IMR-90 (cell line): ENCODE measurements at regions not wholly inside any gene's neighbourhood (a gene's known extent, or its start where the extent isn't known, plus 50 kb on each side); places are given as distances from the start of the nearest gene placed in this dataset.

Experiments used
- ATAC-seq: fragments of 200-7000 bp; cut with Tn5 transposase; 2 replicates; pipeline ENCODE4 v1.9.1; 2020; ENCODE audit warnings: low read depth, mild to moderate bottlenecking, moderate library complexity
- BruUV-seq: library from RNA; stranded (reverse); fragments of 400-500 nt; replicated peaks from 2 replicates; lab custom pipeline; 2021; lab: Mats Ljungman, UMichigan
- CTCF ChIA-PET: fragments of 300-600 bp; formaldehyde crosslinking; extraction: SDS; loops from one replicate; lab custom pipeline; 2021; ENCODE audit warnings: antibody characterized with exemption; lab: Yijun Ruan, JAX
- POLR2A ChIA-PET: fragments of 300-600 bp; sonication (Branson Sonifier 250); formaldehyde crosslinking; loops from one replicate; lab custom pipeline; 2022; ENCODE audit warnings: antibody characterized with exemption; ENCODE audit not compliant: unreplicated experiment; lab: Charles Lee
- DNase-seq: peaks from one replicate; pipeline ENCODE4 v3.0.0; 2013
- H2AFZ ChIP-seq: replicated peaks from 2 replicates; pipeline ENCODE3; 2013; ENCODE audit warnings: low read length, mild to moderate bottlenecking; ENCODE audit not compliant: poor library complexity
- H2AK5ac ChIP-seq: 2 replicates; pipeline ENCODE4 v1.6.1; 2013; ENCODE audit warnings: low read depth, low read length, inconsistent platforms
- H2AK9ac ChIP-seq: replicated peaks from 2 replicates; pipeline ENCODE3; 2013; ENCODE audit warnings: mild to moderate bottlenecking, low read depth, low read length, moderate library complexity; ENCODE audit not compliant: poor library complexity
- H2BK120ac ChIP-seq: 2 replicates; pipeline ENCODE4 v1.6.1; 2013; ENCODE audit warnings: low read depth, low read length, inconsistent platforms
- H2BK15ac ChIP-seq: 3 replicates; pipeline ENCODE4 v1.6.1; 2013; ENCODE audit warnings: low read depth, low read length, inconsistent platforms
- H2BK20ac ChIP-seq: 2 replicates; pipeline ENCODE4 v1.6.1; 2013; ENCODE audit warnings: low read depth, mild to moderate bottlenecking, inconsistent platforms, low read length, moderate library complexity
- H2BK5ac ChIP-seq: 2 replicates; pipeline ENCODE4 v1.6.1; 2013; ENCODE audit warnings: mild to moderate bottlenecking, low read depth, low read length, inconsistent platforms; ENCODE audit not compliant: poor library complexity, severe bottlenecking
- H3K14ac ChIP-seq: replicated peaks from 2 replicates; pipeline ENCODE4 v1.6.1; 2013; ENCODE audit warnings: low read depth, low read length, inconsistent platforms
- H3K18ac ChIP-seq: 2 replicates; pipeline ENCODE4 v1.6.1; 2013; ENCODE audit warnings: low read depth, low read length, control low read depth
- H3K23ac ChIP-seq: 2 replicates; pipeline ENCODE4 v1.6.1; 2013; ENCODE audit warnings: low read depth, low read length, inconsistent platforms
- H3K27ac ChIP-seq: 2 replicates; pipeline ENCODE4 v1.5.1; 2013; ENCODE audit warnings: mild to moderate bottlenecking, control low read depth, low read length; ENCODE audit not compliant: insufficient read depth
- H3K27me3 ChIP-seq: 2 replicates; pipeline ENCODE4 v1.6.1; 2013; ENCODE audit warnings: low read length; ENCODE audit not compliant: control insufficient read depth, insufficient read depth
- H3K36me3 ChIP-seq: 2 replicates; pipeline ENCODE4 v1.6.1; 2013; ENCODE audit warnings: low read length, mixed read lengths; ENCODE audit not compliant: control insufficient read depth, insufficient read depth
- H3K4ac ChIP-seq: 2 replicates; pipeline ENCODE4 v1.6.1; 2013; ENCODE audit warnings: low read depth, low read length, inconsistent platforms
- H3K4me1 ChIP-seq: 2 replicates; pipeline ENCODE4 v1.6.1; 2013; ENCODE audit warnings: low read length, mixed read lengths; ENCODE audit not compliant: control insufficient read depth, insufficient read depth
- H3K4me2 ChIP-seq: 2 replicates; pipeline ENCODE4 v1.6.1; 2013; ENCODE audit warnings: low read depth, mild to moderate bottlenecking, control low read depth, low read length, moderate library complexity
- H3K4me3 ChIP-seq: 2 replicates; pipeline ENCODE4 v1.5.1; 2013; ENCODE audit warnings: low read depth, mild to moderate bottlenecking, control low read depth, low read length, moderate library complexity; ENCODE audit not compliant: insufficient read depth
- H3K56ac ChIP-seq: 2 replicates; pipeline ENCODE4 v1.6.1; 2013; ENCODE audit warnings: low read length, inconsistent platforms; ENCODE audit not compliant: insufficient read depth; ENCODE audit errors: extremely low read depth
- H3K79me1 ChIP-seq, 2 experiments: 2 replicates each; pipeline ENCODE4 v1.6.1; 2013; ENCODE audit warnings: low read length in 2 of 2, inconsistent platforms in 1 of 2, low read depth in 1 of 2
- H3K9ac ChIP-seq: 2 replicates; pipeline ENCODE4 v1.6.1; 2013; ENCODE audit warnings: low read depth, low read length, control low read depth
- H3K9me1 ChIP-seq: 2 replicates; pipeline ENCODE4 v1.6.1; 2013; ENCODE audit warnings: low read length, inconsistent platforms; ENCODE audit not compliant: insufficient read depth
- H3K9me3 ChIP-seq: 2 replicates; pipeline ENCODE4 v1.6.1; 2013; ENCODE audit warnings: low read length; ENCODE audit not compliant: control insufficient read depth, insufficient read depth
- H4K20me1 ChIP-seq: 2 replicates; pipeline ENCODE4 v1.6.1; 2013; ENCODE audit warnings: low read length, inconsistent platforms; ENCODE audit not compliant: insufficient read depth
- H4K5ac ChIP-seq: 2 replicates; pipeline ENCODE4 v1.6.1; 2013; ENCODE audit warnings: mild to moderate bottlenecking, low read depth, low read length, control low read depth
- H4K8ac ChIP-seq, 2 experiments: 2 replicates each; pipeline ENCODE4 v1.6.1; 2013; ENCODE audit warnings: low read depth in 2 of 2, low read length in 2 of 2, control low read depth in 1 of 2, inconsistent platforms in 1 of 2
- H4K91ac ChIP-seq: 2 replicates; pipeline ENCODE4 v1.6.1; 2013; ENCODE audit warnings: low read depth, low read length, inconsistent platforms; ENCODE audit not compliant: insufficient read depth
- BHLHE40 ChIP-seq: fragments of 150-350 bp; IDR thresholded peaks from 2 replicates; pipeline ENCODE4 v1.6.1; 2016; ENCODE audit warnings: mild to moderate bottlenecking, low read depth, low read length
- CEBPB ChIP-seq: IDR thresholded peaks from 2 replicates; pipeline ENCODE4 v1.6.1; 2012; ENCODE audit warnings: low read depth, low read length, improper control_type of control experiment
- CHD1 ChIP-seq: IDR thresholded peaks from 2 replicates; pipeline ENCODE4 v1.6.1; 2012; ENCODE audit warnings: low read depth, low read length, improper control_type of control experiment
- FOS ChIP-seq: fragments of 150-350 bp; IDR thresholded peaks from 2 replicates; pipeline ENCODE4 v1.6.1; 2016; ENCODE audit warnings: low read depth, low read length
- MAFK ChIP-seq: IDR thresholded peaks from 2 replicates; pipeline ENCODE4 v1.6.1; 2012; ENCODE audit warnings: low read depth, low read length, improper control_type of control experiment
- MAZ ChIP-seq: IDR thresholded peaks from 2 replicates; pipeline ENCODE4 v1.6.1; 2012; ENCODE audit warnings: low read depth, mild to moderate bottlenecking, low read length, improper control_type of control experiment, moderate library complexity, borderline replicate concordance
- MXI1 ChIP-seq: IDR thresholded peaks from 2 replicates; pipeline ENCODE4 v1.6.1; 2012; ENCODE audit warnings: low read depth, mild to moderate bottlenecking, low read length, moderate library complexity, borderline replicate concordance
- NFE2L2 ChIP-seq: fragments of 150-350 bp; IDR thresholded peaks from 2 replicates; pipeline ENCODE4 v1.6.1; 2016; ENCODE audit warnings: low read depth, mild to moderate bottlenecking, low read length
- POLR2A ChIP-seq: IDR thresholded peaks from 2 replicates; pipeline ENCODE4 v1.6.1; 2012; ENCODE audit warnings: mild to moderate bottlenecking, low read depth, low read length
- RCOR1 ChIP-seq: IDR thresholded peaks from 2 replicates; pipeline ENCODE4 v1.6.1; 2012; ENCODE audit warnings: mild to moderate bottlenecking, low read length, improper control_type of control experiment; ENCODE audit not compliant: insufficient replicate concordance
- RFX5 ChIP-seq: IDR thresholded peaks from 2 replicates; pipeline ENCODE4 v1.8.0; 2012; ENCODE audit warnings: low read depth, mild to moderate bottlenecking, low read length, moderate library complexity
- SMC3 ChIP-seq: fragments of 150-350 bp; IDR thresholded peaks from 2 replicates; pipeline ENCODE4 v1.6.1; 2016; ENCODE audit warnings: low read depth, mild to moderate bottlenecking, antibody characterized with exemption, low read length, moderate library complexity
- WGBS, 2 experiments: methylation state at CpG; one replicate each; pipeline versions ENCODE4 v1.1.5 to v1.1.7; 2013; ENCODE audit warnings: missing lambda C conversion rate in 2 of 2; ENCODE audit not compliant: insufficient read length in 1 of 2; ENCODE audit errors: extremely low coverage in 2 of 2; 5-methylcytosine and 5-hydroxymethylcytosine counted together
- dilution Hi-C: fragments of 300-500 bp; cut with HindIII; formaldehyde crosslinking; loops from one replicate; pipeline ENCODE4 v1.14.3; 2018; ENCODE audit warnings: low sequenced_read_pairs; ENCODE audit not compliant: unreplicated experiment
- in situ Hi-C: fragments of 300-500 bp; cut with MboI; formaldehyde crosslinking; loops from 3 replicates; pipeline ENCODE4 v1.14.3; 2019; ENCODE audit warnings: low sequenced_read_pairs, inconsistent platforms, mixed read lengths
- intact Hi-C: fragments of 100-400 bp; cut with micrococcal nuclease; formaldehyde crosslinking; loops from 2 replicates; pipeline ENCODE4 v1.10.0; 2022
- TF ChIP-seq, protein P1 (sequence below): fragments of 150-350 bp; IDR thresholded peaks from 2 replicates; pipeline ENCODE4 v1.6.1; 2017; ENCODE audit warnings: mild to moderate bottlenecking, antibody characterized with exemption, low read length, low read depth
- TF ChIP-seq, protein P2 (sequence below): conservative IDR thresholded peaks from 2 replicates; pipeline ENCODE4 v1.5.1; 2012; ENCODE audit warnings: mild to moderate bottlenecking, low read depth, low read length, improper control_type of control experiment
- TF ChIP-seq, protein P3 (sequence below): fragments of 150-350 bp; IDR thresholded peaks from 2 replicates; pipeline ENCODE4 v1.6.1; 2016; ENCODE audit warnings: low read depth, mild to moderate bottlenecking, low read length, moderate library complexity, borderline replicate concordance

DNA sequence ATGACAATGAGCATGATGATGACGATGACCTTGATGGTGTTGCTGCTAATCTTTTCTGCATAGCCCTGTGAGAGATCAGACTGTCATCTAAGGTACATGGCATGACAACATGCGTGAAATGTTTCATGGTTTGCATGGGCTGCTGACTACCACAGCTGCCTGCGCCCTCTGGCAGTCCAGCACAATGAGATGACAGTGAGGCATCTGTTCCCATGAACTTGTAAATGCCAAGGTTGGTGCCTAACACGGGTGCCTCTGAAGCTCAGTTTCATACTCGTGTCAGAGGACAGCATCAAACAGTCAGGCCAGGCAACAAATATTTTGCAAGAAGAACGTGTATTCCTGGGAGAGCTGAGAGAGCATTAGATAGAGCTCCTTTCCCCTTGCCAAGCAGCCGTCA lies 122.0 kb upstream of the PRKCQ start:
- H2BK5ac ChIP-seq: no peak overlapping the region
- BruUV-seq: no TSS peak
- WGBS, 2 experiments: 66% methylated on average over 4 of the region's 7 CpGs; no CpG with 5 or more reads in 1 of the 2 experiments
- H4K91ac ChIP-seq: no peak overlapping the region
- H3K79me1 ChIP-seq: no peaks in the 10 kb centered on the region
- no peak overlapping the region for H2AFZ ChIP-seq
- H3K4me1 ChIP-seq: peaks cover 8% of the 10 kb centered on the region
- ChIA-PET POLR2A (no interaction called here), CTCF (no interaction called here)
- no peaks in the 10 kb centered on the region for H3K9me3 ChIP-seq
- no peak overlapping the region for H3K4me3 ChIP-seq
- DNase-seq (no peak), ATAC-seq (no peak)
- H3K56ac ChIP-seq: no peak overlapping the region
- H3K23ac ChIP-seq: no peak overlapping the region
- H3K9me1 ChIP-seq: peaks cover 2% of the 10 kb centered on the region; the same call in 1 of the 2 replicates
- no peak overlapping the region for H4K8ac ChIP-seq
- no peak overlapping the region for H2AK9ac ChIP-seq
- H4K5ac ChIP-seq: no peak overlapping the region
- no peak overlapping the region for H2BK120ac ChIP-seq
- no peak overlapping the region for H2BK15ac ChIP-seq
- no peak overlapping the region for H3K4me2 ChIP-seq
- dilution Hi-C loops (no loop called here), in situ Hi-C loops (no loop called here), intact Hi-C loops (no loop called here)
- H3K14ac ChIP-seq: no peak overlapping the region
- H3K9ac ChIP-seq: no peak overlapping the region
- H3K18ac ChIP-seq: no peak overlapping the region
- no peaks in the 10 kb centered on the region; the same call in 1 of the 2 replicates for H3K27me3 ChIP-seq
- no peak overlapping the region for H2BK20ac ChIP-seq
- no peaks in the 10 kb centered on the region for H4K20me1 ChIP-seq
- H3K36me3 ChIP-seq: no peaks in the 10 kb centered on the region
- H3K27ac ChIP-seq: no peak overlapping the region
- H2AK5ac ChIP-seq: no peak overlapping the region
- TF ChIP-seq, protein P1, sequence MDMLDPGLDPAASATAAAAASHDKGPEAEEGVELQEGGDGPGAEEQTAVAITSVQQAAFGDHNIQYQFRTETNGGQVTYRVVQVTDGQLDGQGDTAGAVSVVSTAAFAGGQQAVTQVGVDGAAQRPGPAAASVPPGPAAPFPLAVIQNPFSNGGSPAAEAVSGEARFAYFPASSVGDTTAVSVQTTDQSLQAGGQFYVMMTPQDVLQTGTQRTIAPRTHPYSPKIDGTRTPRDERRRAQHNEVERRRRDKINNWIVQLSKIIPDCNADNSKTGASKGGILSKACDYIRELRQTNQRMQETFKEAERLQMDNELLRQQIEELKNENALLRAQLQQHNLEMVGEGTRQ: no peak
- TF ChIP-seq RCOR1: no peak
- TF ChIP-seq, protein P2, sequence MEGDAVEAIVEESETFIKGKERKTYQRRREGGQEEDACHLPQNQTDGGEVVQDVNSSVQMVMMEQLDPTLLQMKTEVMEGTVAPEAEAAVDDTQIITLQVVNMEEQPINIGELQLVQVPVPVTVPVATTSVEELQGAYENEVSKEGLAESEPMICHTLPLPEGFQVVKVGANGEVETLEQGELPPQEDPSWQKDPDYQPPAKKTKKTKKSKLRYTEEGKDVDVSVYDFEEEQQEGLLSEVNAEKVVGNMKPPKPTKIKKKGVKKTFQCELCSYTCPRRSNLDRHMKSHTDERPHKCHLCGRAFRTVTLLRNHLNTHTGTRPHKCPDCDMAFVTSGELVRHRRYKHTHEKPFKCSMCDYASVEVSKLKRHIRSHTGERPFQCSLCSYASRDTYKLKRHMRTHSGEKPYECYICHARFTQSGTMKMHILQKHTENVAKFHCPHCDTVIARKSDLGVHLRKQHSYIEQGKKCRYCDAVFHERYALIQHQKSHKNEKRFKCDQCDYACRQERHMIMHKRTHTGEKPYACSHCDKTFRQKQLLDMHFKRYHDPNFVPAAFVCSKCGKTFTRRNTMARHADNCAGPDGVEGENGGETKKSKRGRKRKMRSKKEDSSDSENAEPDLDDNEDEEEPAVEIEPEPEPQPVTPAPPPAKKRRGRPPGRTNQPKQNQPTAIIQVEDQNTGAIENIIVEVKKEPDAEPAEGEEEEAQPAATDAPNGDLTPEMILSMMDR: no peak
- no peak for TF ChIP-seq POLR2A
- no peak for TF ChIP-seq NFE2L2
- TF ChIP-seq SMC3: no peak
- no peak for TF ChIP-seq MAZ
- TF ChIP-seq FOS: no peak
- no peak for TF ChIP-seq CEBPB
- TF ChIP-seq, protein P3, sequence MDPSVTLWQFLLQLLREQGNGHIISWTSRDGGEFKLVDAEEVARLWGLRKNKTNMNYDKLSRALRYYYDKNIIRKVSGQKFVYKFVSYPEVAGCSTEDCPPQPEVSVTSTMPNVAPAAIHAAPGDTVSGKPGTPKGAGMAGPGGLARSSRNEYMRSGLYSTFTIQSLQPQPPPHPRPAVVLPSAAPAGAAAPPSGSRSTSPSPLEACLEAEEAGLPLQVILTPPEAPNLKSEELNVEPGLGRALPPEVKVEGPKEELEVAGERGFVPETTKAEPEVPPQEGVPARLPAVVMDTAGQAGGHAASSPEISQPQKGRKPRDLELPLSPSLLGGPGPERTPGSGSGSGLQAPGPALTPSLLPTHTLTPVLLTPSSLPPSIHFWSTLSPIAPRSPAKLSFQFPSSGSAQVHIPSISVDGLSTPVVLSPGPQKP: no peak
- TF ChIP-seq MXI1: no peak
- TF ChIP-seq RFX5: no peak
- TF ChIP-seq BHLHE40: no peak
- TF ChIP-seq MAFK: no peak
- TF ChIP-seq CHD1: no peak
- no peak overlapping the region for H3K4ac ChIP-seq
